Astrocyte (in vitro differentiated cells and primary cell): ENCODE measurements at regions not wholly inside any gene's neighbourhood (a gene's known extent, or its start where the extent isn't known, plus 50 kb on each side); places are given as distances from the start of the nearest gene placed in this dataset.

ENCODE experiments used
- DNase-seq: peaks from one replicate; pipeline ENCODE4 v3.0.0-alpha.2; 2010; ENCODE audit warnings: low read depth
- FAIRE-seq: peaks from 2 replicates; lab custom pipeline; 2011; peaks lifted over from hg19 to GRCh38; lab: Jason Lieb, UNC
- H2AFZ ChIP-seq: 2 replicates; pipeline ENCODE4 v1.6.0; 2012; ENCODE audit warnings: low read depth, low read length, inconsistent platforms
- H3K27ac ChIP-seq: 2 replicates; pipeline ENCODE4 v1.5.1; 2011; ENCODE audit warnings: low read depth, low read length, inconsistent platforms
- H3K27me3 ChIP-seq: 2 replicates; pipeline ENCODE4 v1.6.0; 2011; ENCODE audit warnings: low read length, inconsistent platforms; ENCODE audit not compliant: insufficient read depth
- H3K36me3 ChIP-seq: 2 replicates; pipeline ENCODE4 v1.5.1; 2011; ENCODE audit warnings: low read length, inconsistent platforms; ENCODE audit not compliant: insufficient read depth
- H3K4me1 ChIP-seq: 2 replicates; pipeline ENCODE4 v1.5.1; 2011; ENCODE audit warnings: low read length, inconsistent platforms; ENCODE audit not compliant: insufficient read depth
- H3K4me2 ChIP-seq: 2 replicates; pipeline ENCODE4 v1.6.0; 2012; ENCODE audit warnings: low read length, inconsistent platforms
- H3K4me3 ChIP-seq: 2 replicates; pipeline ENCODE4 v1.5.1; 2011; ENCODE audit warnings: low read depth, mild to moderate bottlenecking, low read length, inconsistent platforms; ENCODE audit not compliant: insufficient read depth
- H3K79me2 ChIP-seq: 2 replicates; pipeline ENCODE4 v1.6.0; 2012; ENCODE audit warnings: mild to moderate bottlenecking, low read length, inconsistent platforms; ENCODE audit not compliant: insufficient read depth
- H3K9ac ChIP-seq: 2 replicates; pipeline ENCODE4 v1.6.0; 2012; ENCODE audit warnings: mild to moderate bottlenecking, low read length, inconsistent platforms
- H3K9me3 ChIP-seq: 2 replicates; pipeline ENCODE4 v1.5.1; 2012; ENCODE audit warnings: low read depth, mild to moderate bottlenecking, low read length, inconsistent platforms; ENCODE audit not compliant: insufficient read depth
- H4K20me1 ChIP-seq: 2 replicates; pipeline ENCODE4 v1.6.0; 2012; ENCODE audit warnings: low read length, inconsistent platforms; ENCODE audit not compliant: insufficient read depth
- H3K27ac Mint-ChIP-seq: one replicate; pipeline ENCODE4 v1.8.0; 2021; ENCODE audit warnings: mild to moderate bottlenecking, mixed read lengths; ENCODE audit not compliant: unreplicated experiment
- H3K27me3 Mint-ChIP-seq: one replicate; pipeline ENCODE4 v1.8.0; 2021; ENCODE audit warnings: low read depth, mixed read lengths; ENCODE audit not compliant: unreplicated experiment
- H3K36me3 Mint-ChIP-seq: one replicate; pipeline ENCODE4 v1.8.0; 2021; ENCODE audit warnings: low read depth, mixed read lengths; ENCODE audit not compliant: unreplicated experiment
- H3K4me1 Mint-ChIP-seq: one replicate; pipeline ENCODE4 v1.8.0; 2021; ENCODE audit warnings: low read depth, mixed read lengths; ENCODE audit not compliant: unreplicated experiment
- H3K4me3 Mint-ChIP-seq: one replicate; pipeline ENCODE4 v1.8.0; 2021; ENCODE audit warnings: mild to moderate bottlenecking, moderate library complexity, mixed read lengths; ENCODE audit not compliant: unreplicated experiment
- H3K9me3 Mint-ChIP-seq: one replicate; pipeline ENCODE4 v1.8.0; 2021; ENCODE audit warnings: mild to moderate bottlenecking, mixed read lengths; ENCODE audit not compliant: unreplicated experiment
- EZH2 ChIP-seq: IDR thresholded peaks from 2 replicates; pipeline ENCODE4 v1.6.1; 2012; ENCODE audit warnings: mild to moderate bottlenecking, low read length, inconsistent platforms; ENCODE audit not compliant: insufficient read depth
- TF ChIP-seq, protein P1 (sequence below): IDR thresholded peaks from 2 replicates; pipeline ENCODE4 v1.5.1; 2011; ENCODE audit warnings: low read depth, mild to moderate bottlenecking, inconsistent platforms, low read length, moderate library complexity; ENCODE audit not compliant: insufficient read depth

DNA sequence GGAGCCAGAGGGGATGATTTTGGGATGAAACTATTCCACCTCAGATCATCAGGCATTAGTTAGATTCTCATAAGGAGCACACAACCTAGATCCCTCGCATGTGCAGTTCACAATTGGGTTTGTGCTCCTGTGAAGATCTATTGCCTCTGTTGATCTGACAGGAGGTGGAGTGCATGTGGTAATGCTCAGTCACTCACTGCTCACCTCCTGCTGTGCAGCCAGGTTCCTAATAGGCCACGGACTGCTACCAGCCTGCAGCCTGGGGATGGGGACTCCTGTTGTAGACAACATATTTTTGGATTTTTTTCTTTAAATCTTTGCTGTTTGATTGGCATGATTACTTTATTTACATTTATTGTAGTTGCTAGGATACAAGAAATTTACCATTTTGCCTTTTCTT lies 765.0 kb downstream of the INHBA start:
- TF ChIP-seq, protein P1, sequence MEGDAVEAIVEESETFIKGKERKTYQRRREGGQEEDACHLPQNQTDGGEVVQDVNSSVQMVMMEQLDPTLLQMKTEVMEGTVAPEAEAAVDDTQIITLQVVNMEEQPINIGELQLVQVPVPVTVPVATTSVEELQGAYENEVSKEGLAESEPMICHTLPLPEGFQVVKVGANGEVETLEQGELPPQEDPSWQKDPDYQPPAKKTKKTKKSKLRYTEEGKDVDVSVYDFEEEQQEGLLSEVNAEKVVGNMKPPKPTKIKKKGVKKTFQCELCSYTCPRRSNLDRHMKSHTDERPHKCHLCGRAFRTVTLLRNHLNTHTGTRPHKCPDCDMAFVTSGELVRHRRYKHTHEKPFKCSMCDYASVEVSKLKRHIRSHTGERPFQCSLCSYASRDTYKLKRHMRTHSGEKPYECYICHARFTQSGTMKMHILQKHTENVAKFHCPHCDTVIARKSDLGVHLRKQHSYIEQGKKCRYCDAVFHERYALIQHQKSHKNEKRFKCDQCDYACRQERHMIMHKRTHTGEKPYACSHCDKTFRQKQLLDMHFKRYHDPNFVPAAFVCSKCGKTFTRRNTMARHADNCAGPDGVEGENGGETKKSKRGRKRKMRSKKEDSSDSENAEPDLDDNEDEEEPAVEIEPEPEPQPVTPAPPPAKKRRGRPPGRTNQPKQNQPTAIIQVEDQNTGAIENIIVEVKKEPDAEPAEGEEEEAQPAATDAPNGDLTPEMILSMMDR = no peak
- TF ChIP-seq EZH2 = no peak
- Mint-ChIP-seq H3K27me3 (no peaks in the 10 kb centered on the region), H3K27ac (no peak overlapping the region), H3K4me3 (no peak overlapping the region), H3K4me1 (no peaks in the 10 kb centered on the region), H3K36me3 (no peaks in the 10 kb centered on the region), H3K9me3 (peaks cover 6% of the 10 kb centered on the region)
- Histone ChIP-seq H3K27me3 (no peaks in the 10 kb centered on the region), H3K9ac (no peak overlapping the region), H3K4me3 (no peak overlapping the region), H3K4me2 (no peak overlapping the region), H3K36me3 (no peaks in the 10 kb centered on the region), H3K79me2 (no peaks in the 10 kb centered on the region), H3K9me3 (no peaks in the 10 kb centered on the region), H2AFZ (no peak overlapping the region), H3K4me1 (no peaks in the 10 kb centered on the region), H4K20me1 (no peaks in the 10 kb centered on the region), H3K27ac (no peak overlapping the region)
- FAIRE-seq (no peak), DNase-seq (no peak)

DNA sequence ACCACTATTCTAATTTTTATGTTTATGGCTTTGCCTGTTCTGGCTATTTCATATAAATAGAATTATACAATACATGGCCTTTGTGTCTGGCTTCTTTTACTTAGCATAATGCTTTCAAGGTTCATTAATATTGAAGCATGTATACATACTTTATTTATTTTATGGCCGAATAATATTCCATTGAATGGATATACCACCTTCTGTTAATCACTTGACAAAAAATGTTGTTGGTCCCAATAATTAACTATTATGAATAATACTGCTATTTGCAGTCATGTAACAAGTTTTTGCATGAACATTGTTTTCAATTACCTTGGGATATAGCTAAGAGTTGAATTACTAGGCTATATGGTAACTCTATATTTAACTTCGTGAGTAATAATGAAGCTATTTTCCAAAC lies 767.5 kb downstream of the INHBA start:
- H3K9ac ChIP-seq = no peak overlapping the region
- H4K20me1 ChIP-seq = no peaks in the 10 kb centered on the region
- DNase-seq (no peak), FAIRE-seq (no peak)
- no peaks in the 10 kb centered on the region for H3K79me2 ChIP-seq
- Mint-ChIP-seq H3K27me3 (no peaks in the 10 kb centered on the region), H3K4me3 (no peak overlapping the region), H3K36me3 (no peaks in the 10 kb centered on the region), H3K9me3 (peaks cover 3% of the 10 kb centered on the region), H3K27ac (no peak overlapping the region), H3K4me1 (no peaks in the 10 kb centered on the region)
- H3K4me3 ChIP-seq = no peak overlapping the region
- H3K36me3 ChIP-seq = no peaks in the 10 kb centered on the region
- no peak overlapping the region for H2AFZ ChIP-seq
- H3K27ac ChIP-seq = no peak overlapping the region
- no peaks in the 10 kb centered on the region for H3K9me3 ChIP-seq
- H3K4me1 ChIP-seq = no peaks in the 10 kb centered on the region
- H3K4me2 ChIP-seq = no peak overlapping the region
- no peaks in the 10 kb centered on the region for H3K27me3 ChIP-seq
- TF ChIP-seq, protein P1 = no peak
- no peak for TF ChIP-seq EZH2

DNA sequence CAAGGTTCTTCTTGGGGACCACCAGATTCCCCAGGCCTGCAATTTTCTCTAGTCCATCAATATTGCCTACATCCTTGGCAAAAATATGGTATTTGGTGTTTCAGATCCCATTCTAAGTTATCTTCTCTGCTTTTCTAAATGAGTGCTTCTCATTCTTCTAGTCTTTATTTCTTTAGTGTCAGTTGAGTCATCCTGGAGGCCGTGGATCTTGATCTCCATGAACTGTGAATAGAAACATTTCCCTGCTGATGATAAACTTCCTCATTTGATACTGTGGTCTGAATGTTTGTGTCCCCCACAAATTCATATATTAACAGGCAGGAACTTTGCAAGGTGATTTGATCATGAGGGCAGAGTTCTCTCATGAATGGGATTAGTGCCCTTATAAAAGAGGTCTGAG lies 779.3 kb downstream of the INHBA start:
- H3K27ac ChIP-seq = no peak overlapping the region
- FAIRE-seq = peak; percentile 76
- no peaks in the 10 kb centered on the region for H3K27me3 Mint-ChIP-seq

More for the DNA sequence above, 779.3 kb downstream of the INHBA start:
- H3K4me3 Mint-ChIP-seq = no peak overlapping the region
- H3K36me3 ChIP-seq = no peaks in the 10 kb centered on the region
- no peak overlapping the region for H3K4me3 ChIP-seq
- H3K9me3 Mint-ChIP-seq = peaks cover 7% of the 10 kb centered on the region
- no peak overlapping the region for H2AFZ ChIP-seq
- no peaks in the 10 kb centered on the region for H3K27me3 ChIP-seq
- H3K4me1 Mint-ChIP-seq = peaks cover 26% of the 10 kb centered on the region
- peak overlapping the region; percentile 12 for H3K27ac Mint-ChIP-seq
- no peaks in the 10 kb centered on the region for H4K20me1 ChIP-seq
- DNase-seq = no peak
- no peak overlapping the region for H3K4me2 ChIP-seq
- peaks cover 14% of the 10 kb centered on the region for H3K4me1 ChIP-seq
- no peak overlapping the region for H3K9ac ChIP-seq
- no peaks in the 10 kb centered on the region for H3K9me3 ChIP-seq
- no peak for TF ChIP-seq EZH2
- TF ChIP-seq, protein P1 = no peak
- no peaks in the 10 kb centered on the region for H3K36me3 Mint-ChIP-seq
- H3K79me2 ChIP-seq = no peaks in the 10 kb centered on the region
